ENCODE measurements at regions not wholly inside any gene's neighbourhood (a gene's known extent, or its start where the extent isn't known, plus 50 kb on each side); places are given as distances from the start of the nearest gene placed in this dataset.

DNA sequence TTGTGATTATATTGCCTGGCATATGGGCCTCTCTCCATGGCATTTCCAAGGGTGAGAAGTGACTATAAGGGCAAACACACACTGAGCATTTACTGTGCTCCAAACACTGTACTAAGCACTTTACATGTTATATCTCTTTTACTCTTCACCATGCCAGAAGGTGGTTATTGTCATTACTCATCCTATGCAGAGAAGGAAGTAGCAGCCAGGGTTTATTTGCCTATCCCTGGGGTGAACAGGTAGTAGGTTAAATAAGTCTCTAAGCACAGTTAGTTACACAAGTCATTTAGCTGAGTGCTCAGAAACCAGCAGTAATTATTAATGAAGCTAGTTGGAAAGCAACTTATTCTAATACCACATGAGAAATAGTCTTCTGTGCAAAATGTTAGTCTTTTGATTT is 109.9 kb upstream of the SYNPR start:
- Mint-ChIP-seq H3K27me3 (ENCODE audit: insufficient read depth, low read depth) (no peaks in the 10 kb centered on the region), H3K4me3 (no peak overlapping the region), H3K36me3 (no peaks in the 10 kb centered on the region), H3K4me1 (peaks cover 11% of the 10 kb centered on the region), H3K9me3 (peaks cover 4% of the 10 kb centered on the region), H3K27ac (no peak overlapping the region)
- Histone ChIP-seq H2AFZ (replicated peaks) (no peak overlapping the region), H3F3A (ENCODE audit: low read depth) (no peaks in the 10 kb centered on the region), H4K20me1 (ENCODE audit: low read depth) (no peaks in the 10 kb centered on the region), H3K27me3 (no peaks in the 10 kb centered on the region), H3K4me3 (no peak overlapping the region), H3K27ac (no peak overlapping the region), H3K9ac (no peak overlapping the region), H3K9me3 (ENCODE audit: low read depth) (no peaks in the 10 kb centered on the region), H3K4me2 (no peak overlapping the region), H3K4me1 (peaks cover 7% of the 10 kb centered on the region), H3K36me3 (no peaks in the 10 kb centered on the region), H3K79me2 (ENCODE audit: low read depth) (no peaks in the 10 kb centered on the region)
- no peak for TF ChIP-seq EZH2 (IDR thresholded peaks at IDR 0.05)
- DNase-seq (ENCODE audit: low spot score): no peak

DNA sequence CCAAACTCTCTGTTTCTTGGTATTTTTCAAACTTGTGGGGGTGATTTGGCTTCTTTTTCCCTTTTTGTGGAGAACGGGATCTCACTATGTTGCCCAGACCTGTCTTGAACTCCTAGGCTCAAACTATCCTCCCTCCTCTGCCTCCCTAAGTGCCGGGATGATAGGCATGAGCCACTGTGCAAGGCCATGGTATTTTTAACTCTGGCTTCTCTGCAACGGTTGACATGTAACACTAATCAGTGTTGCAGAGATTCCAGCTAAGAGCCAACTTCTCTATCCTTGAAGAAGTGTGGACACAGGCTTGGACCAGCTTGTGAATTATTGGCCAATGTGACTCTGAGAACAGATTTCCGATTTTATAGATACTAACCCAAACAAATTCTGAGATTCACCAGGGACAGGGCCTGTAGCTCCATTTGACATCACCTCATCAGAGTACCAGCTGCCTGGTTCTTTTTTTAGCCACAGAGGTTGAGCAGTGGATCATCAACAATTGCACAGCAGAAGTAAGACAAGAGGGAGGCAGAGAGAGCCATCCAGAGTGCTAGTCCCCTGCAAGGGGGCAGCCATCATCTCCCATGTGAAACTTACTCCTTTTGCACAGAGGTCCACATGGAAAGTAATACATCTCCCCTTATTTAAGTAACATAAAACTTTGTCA is 98.1 kb upstream of the SYNPR start:
- Mint-ChIP-seq H3K36me3 (no peaks in the 10 kb centered on the region), H3K9me3 (peaks cover 19% of the 10 kb centered on the region)
- no peaks in the 10 kb centered on the region for H3K9me3 ChIP-seq (ENCODE audit: low read depth)

DNA sequence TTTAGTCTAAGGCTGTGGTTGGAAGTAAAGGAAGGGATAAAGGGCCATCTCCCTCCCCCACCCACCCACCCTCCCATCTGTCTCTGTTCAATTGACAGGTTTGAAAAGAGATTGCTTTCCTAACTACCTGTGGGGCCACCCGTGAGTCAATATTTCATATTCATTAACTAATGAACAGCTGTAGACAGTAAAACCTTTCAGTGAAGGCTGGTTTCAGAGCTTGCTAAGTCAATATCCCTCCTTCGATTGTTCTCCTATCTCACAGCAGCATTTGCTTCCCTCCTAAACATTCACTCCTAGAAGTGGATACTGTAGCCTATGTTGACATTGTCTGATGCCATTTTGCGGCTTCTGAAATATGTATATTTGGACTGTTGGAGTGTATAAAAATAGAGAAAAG is 85.9 kb upstream of the SYNPR start:
- Histone ChIP-seq H3K27ac (no peak overlapping the region), H3K27me3 (no peaks in the 10 kb centered on the region), H3F3A (ENCODE audit: low read depth) (no peaks in the 10 kb centered on the region), H2AFZ (replicated peaks) (no peak overlapping the region), H3K4me1 (no peaks in the 10 kb centered on the region), H3K36me3 (no peaks in the 10 kb centered on the region), H3K9me3 (ENCODE audit: low read depth) (no peaks in the 10 kb centered on the region), H3K4me2 (no peak overlapping the region), H3K79me2 (ENCODE audit: low read depth) (no peaks in the 10 kb centered on the region), H3K4me3 (no peak overlapping the region), H4K20me1 (ENCODE audit: low read depth) (no peaks in the 10 kb centered on the region), H3K9ac (no peak overlapping the region)
- H3K27me3 Mint-ChIP-seq (ENCODE audit: insufficient read depth, low read depth): peaks cover 2% of the 10 kb centered on the region
- H3K9me3 Mint-ChIP-seq: peaks cover 2% of the 10 kb centered on the region
- H3K4me1 Mint-ChIP-seq: peaks cover 6% of the 10 kb centered on the region
- TF ChIP-seq, protein P1, sequence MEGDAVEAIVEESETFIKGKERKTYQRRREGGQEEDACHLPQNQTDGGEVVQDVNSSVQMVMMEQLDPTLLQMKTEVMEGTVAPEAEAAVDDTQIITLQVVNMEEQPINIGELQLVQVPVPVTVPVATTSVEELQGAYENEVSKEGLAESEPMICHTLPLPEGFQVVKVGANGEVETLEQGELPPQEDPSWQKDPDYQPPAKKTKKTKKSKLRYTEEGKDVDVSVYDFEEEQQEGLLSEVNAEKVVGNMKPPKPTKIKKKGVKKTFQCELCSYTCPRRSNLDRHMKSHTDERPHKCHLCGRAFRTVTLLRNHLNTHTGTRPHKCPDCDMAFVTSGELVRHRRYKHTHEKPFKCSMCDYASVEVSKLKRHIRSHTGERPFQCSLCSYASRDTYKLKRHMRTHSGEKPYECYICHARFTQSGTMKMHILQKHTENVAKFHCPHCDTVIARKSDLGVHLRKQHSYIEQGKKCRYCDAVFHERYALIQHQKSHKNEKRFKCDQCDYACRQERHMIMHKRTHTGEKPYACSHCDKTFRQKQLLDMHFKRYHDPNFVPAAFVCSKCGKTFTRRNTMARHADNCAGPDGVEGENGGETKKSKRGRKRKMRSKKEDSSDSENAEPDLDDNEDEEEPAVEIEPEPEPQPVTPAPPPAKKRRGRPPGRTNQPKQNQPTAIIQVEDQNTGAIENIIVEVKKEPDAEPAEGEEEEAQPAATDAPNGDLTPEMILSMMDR (IDR thresholded peaks at IDR 0.05): no peak
- TF ChIP-seq EZH2phosphoT487 (IDR thresholded peaks at IDR 0.05) (no peak), EZH2 (IDR thresholded peaks at IDR 0.05) (no peak)
- H3K27ac Mint-ChIP-seq: no peak overlapping the region
- H3K4me3 Mint-ChIP-seq: no peak overlapping the region
- DNase-seq (ENCODE audit: low spot score): no peak
- H3K36me3 Mint-ChIP-seq: no peaks in the 10 kb centered on the region

More for the DNA sequence above, 98.1 kb upstream of the SYNPR start:
- H3K4me2 ChIP-seq: no peak overlapping the region
- H3F3A ChIP-seq (ENCODE audit: low read depth): no peaks in the 10 kb centered on the region
- H4K20me1 ChIP-seq (ENCODE audit: low read depth): no peaks in the 10 kb centered on the region
- Mint-ChIP-seq H3K27ac (no peak overlapping the region), H3K4me1 (no peaks in the 10 kb centered on the region), H3K27me3 (ENCODE audit: insufficient read depth, low read depth) (peaks cover 2% of the 10 kb centered on the region), H3K4me3 (no peak overlapping the region)
- TF ChIP-seq EZH2 (IDR thresholded peaks at IDR 0.05) (no peak), EZH2phosphoT487 (IDR thresholded peaks at IDR 0.05) (no peak)
- TF ChIP-seq, protein P1 (IDR thresholded peaks at IDR 0.05): no peak
- no peaks in the 10 kb centered on the region for H3K4me1 ChIP-seq
- H3K27me3 ChIP-seq: no peaks in the 10 kb centered on the region
- no peaks in the 10 kb centered on the region for H3K36me3 ChIP-seq
- no peak overlapping the region for H3K9ac ChIP-seq
- no peak overlapping the region for H3K27ac ChIP-seq
- H2AFZ ChIP-seq (replicated peaks): no peak overlapping the region
- no peak for DNase-seq (ENCODE audit: low spot score)
- no peaks in the 10 kb centered on the region for H3K79me2 ChIP-seq (ENCODE audit: low read depth)
- no peak overlapping the region for H3K4me3 ChIP-seq

DNA sequence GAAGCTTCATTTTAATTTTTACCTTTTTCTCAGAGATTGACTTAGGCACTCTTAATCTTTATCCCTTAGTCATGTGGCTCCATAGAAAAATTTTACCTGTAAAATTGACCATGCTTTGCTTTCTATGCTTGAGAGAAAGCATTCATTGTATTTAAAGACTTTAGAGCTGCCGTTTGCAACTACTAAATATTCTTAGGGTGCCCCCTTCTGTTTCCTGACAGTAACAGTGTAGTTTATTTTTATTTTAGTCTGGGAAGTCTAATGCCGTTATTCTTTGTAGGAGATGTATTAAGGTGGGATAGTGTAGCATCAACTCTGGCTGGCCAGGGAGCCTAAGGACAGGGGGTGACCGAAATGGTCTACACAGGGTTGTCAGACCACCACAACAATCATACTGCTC is 84.5 kb upstream of the SYNPR start:
- H3K79me2 ChIP-seq (ENCODE audit: low read depth): no peaks in the 10 kb centered on the region
- H3K4me2 ChIP-seq: no peak overlapping the region
- H3K9ac ChIP-seq: no peak overlapping the region
- no peaks in the 10 kb centered on the region for H3K4me1 ChIP-seq
- TF ChIP-seq, protein P1 (IDR thresholded peaks at IDR 0.05): peak; percentile 84
- TF ChIP-seq EZH2 (IDR thresholded peaks at IDR 0.05) (no peak), EZH2phosphoT487 (IDR thresholded peaks at IDR 0.05) (no peak)
- H4K20me1 ChIP-seq (ENCODE audit: low read depth): no peaks in the 10 kb centered on the region
- no peak overlapping the region for H3K4me3 Mint-ChIP-seq
- no peaks in the 10 kb centered on the region for H3K36me3 Mint-ChIP-seq
- H3K27me3 Mint-ChIP-seq (ENCODE audit: insufficient read depth, low read depth): peaks cover 6% of the 10 kb centered on the region
- peak; percentile 64 for DNase-seq (ENCODE audit: low spot score)
- no peak overlapping the region for H3K27ac Mint-ChIP-seq
- no peak overlapping the region for H3K4me3 ChIP-seq
- H3K9me3 Mint-ChIP-seq: peaks cover 2% of the 10 kb centered on the region
- no peak overlapping the region for H3K27ac ChIP-seq
- H3K27me3 ChIP-seq: no peaks in the 10 kb centered on the region
- H3K4me1 Mint-ChIP-seq: peaks cover 6% of the 10 kb centered on the region
- H2AFZ ChIP-seq (replicated peaks): no peak overlapping the region
- no peaks in the 10 kb centered on the region for H3K9me3 ChIP-seq (ENCODE audit: low read depth)
- no peaks in the 10 kb centered on the region for H3K36me3 ChIP-seq
- no peaks in the 10 kb centered on the region for H3F3A ChIP-seq (ENCODE audit: low read depth)

All from neural progenitor cell (in vitro differentiated cells).